MM.1S (cell line): ENCODE measurements at regions not wholly inside any gene's neighbourhood (a gene's known extent, or its start where the extent isn't known, plus 50 kb on each side); places are given as distances from the start of the nearest gene placed in this dataset.

Experiments used
- CTCF ChIP-seq: fragments of 300-600 bp; sonication (generic); IDR thresholded peaks from 2 replicates; pipeline ENCODE4 v1.5.1; 2016; ENCODE audit warnings: antibody characterized with exemption, low read length, mixed read lengths
- EZH2 ChIP-seq: fragments of 300-600 bp; sonication (generic); optimal IDR thresholded peaks from 2 replicates; pipeline ENCODE3; 2017; ENCODE audit warnings: low read depth, mild to moderate bottlenecking, antibody characterized with exemption, low read length, mixed read lengths
- EZH2phosphoT487 ChIP-seq: fragments of 300-600 bp; sonication (generic); IDR thresholded peaks from 2 replicates; pipeline ENCODE4 v1.6.1; 2018; ENCODE audit warnings: antibody characterized with exemption, low read length

- TF ChIP-seq CTCF: no peak
- TF ChIP-seq EZH2: no peak
- TF ChIP-seq EZH2phosphoT487: no peak
These were observed 467.5 kb downstream of the FBXO15 start for GRCh38 chr18:73679941-73680712.
